ENCODE measurements at regions not wholly inside any gene's neighbourhood (a gene's known extent, or its start where the extent isn't known, plus 50 kb on each side); places are given as distances from the start of the nearest gene placed in this dataset.

DNA sequence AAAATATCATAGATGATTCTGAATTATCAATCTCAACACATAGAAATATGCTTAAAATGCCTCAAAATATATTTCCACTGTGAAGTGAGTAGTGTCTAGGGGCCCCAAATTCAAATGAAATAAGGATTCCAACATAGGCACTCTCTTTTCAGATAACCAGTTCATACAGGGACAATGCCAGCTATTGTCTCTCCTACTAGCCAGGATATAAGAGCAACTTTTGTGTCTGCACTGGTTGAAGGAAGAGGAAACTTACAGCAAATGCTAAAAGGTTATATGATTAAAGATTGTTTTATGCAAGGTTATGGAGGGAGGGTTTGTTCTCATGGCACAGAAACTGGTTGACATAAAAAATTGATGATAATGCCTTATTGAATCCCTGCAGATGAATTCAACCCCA is 579.4 kb upstream of the ALCAM start:
- no peak overlapping the region for H3K4ac ChIP-seq (ENCODE audit: low read depth, low read length)
- no peak overlapping the region for H2BK120ac ChIP-seq (ENCODE audit: low read depth, low read length, poor library complexity, severe bottlenecking)
- no peak overlapping the region for H4K8ac ChIP-seq (replicated peaks; ENCODE audit: insufficient read length, low read depth, low read length)
- H3K9ac ChIP-seq (ENCODE audit: extremely low read depth, insufficient read length, low read length): no peak overlapping the region
- no peak overlapping the region for H3K27ac Mint-ChIP-seq
- no peaks in the 10 kb centered on the region for H3K9me3 Mint-ChIP-seq
- H2BK5ac ChIP-seq (ENCODE audit: insufficient read length, low read length): no peak overlapping the region
- H3K14ac ChIP-seq (ENCODE audit: insufficient read depth, low read length): no peak overlapping the region
- H3K23me2 ChIP-seq (ENCODE audit: insufficient read length, low read depth, low read length, poor library complexity, severe bottlenecking): no peaks in the 10 kb centered on the region
- H3K9me3 ChIP-seq (ENCODE audit: control insufficient read depth, low read depth, low read length): no peaks in the 10 kb centered on the region
- no peaks in the 10 kb centered on the region for H3K79me2 ChIP-seq (ENCODE audit: insufficient read depth, low read length)
- no peak overlapping the region for H3K27ac ChIP-seq (ENCODE audit: insufficient read length, low read depth, low read length)
- TF ChIP-seq, protein P1, sequence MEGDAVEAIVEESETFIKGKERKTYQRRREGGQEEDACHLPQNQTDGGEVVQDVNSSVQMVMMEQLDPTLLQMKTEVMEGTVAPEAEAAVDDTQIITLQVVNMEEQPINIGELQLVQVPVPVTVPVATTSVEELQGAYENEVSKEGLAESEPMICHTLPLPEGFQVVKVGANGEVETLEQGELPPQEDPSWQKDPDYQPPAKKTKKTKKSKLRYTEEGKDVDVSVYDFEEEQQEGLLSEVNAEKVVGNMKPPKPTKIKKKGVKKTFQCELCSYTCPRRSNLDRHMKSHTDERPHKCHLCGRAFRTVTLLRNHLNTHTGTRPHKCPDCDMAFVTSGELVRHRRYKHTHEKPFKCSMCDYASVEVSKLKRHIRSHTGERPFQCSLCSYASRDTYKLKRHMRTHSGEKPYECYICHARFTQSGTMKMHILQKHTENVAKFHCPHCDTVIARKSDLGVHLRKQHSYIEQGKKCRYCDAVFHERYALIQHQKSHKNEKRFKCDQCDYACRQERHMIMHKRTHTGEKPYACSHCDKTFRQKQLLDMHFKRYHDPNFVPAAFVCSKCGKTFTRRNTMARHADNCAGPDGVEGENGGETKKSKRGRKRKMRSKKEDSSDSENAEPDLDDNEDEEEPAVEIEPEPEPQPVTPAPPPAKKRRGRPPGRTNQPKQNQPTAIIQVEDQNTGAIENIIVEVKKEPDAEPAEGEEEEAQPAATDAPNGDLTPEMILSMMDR (conservative IDR thresholded peaks at IDR 0.05): no peak
- no peak overlapping the region for H4K91ac ChIP-seq (ENCODE audit: insufficient read length, low read depth, low read length)
- no peak overlapping the region for H2BK12ac ChIP-seq (ENCODE audit: insufficient read length, low read depth, low read length)
- no peaks in the 10 kb centered on the region for H3K4me1 Mint-ChIP-seq
- H3K4me2 ChIP-seq (ENCODE audit: insufficient read depth, insufficient read length, low read length): no peak overlapping the region
- no peak overlapping the region for H2BK15ac ChIP-seq (ENCODE audit: low read depth, low read length)
- no peak overlapping the region for H4K5ac ChIP-seq (ENCODE audit: insufficient read length, low read depth, low read length)
- H3K36me3 Mint-ChIP-seq (ENCODE audit: insufficient read depth in 1 of 3, low read depth in 3 of 3): no peaks in the 10 kb centered on the region
- no peak for DNase-seq
- H4K20me1 ChIP-seq (ENCODE audit: control insufficient read depth, insufficient read depth, insufficient read length): no peaks in the 10 kb centered on the region
- H3K27me3 ChIP-seq (ENCODE audit: insufficient read depth, low read length): no peaks in the 10 kb centered on the region
- no peaks in the 10 kb centered on the region for H3K79me1 ChIP-seq (ENCODE audit: insufficient read depth, low read depth, low read length, poor library complexity, severe bottlenecking)
- H2AFZ ChIP-seq (ENCODE audit: low read length): no peak overlapping the region
- no peak overlapping the region for H2AK5ac ChIP-seq (ENCODE audit: insufficient read length, low read length)
- H3K18ac ChIP-seq (ENCODE audit: insufficient read length, low read depth, low read length): no peak overlapping the region
- no peak overlapping the region for H3K23ac ChIP-seq (ENCODE audit: insufficient read length, low read depth, low read length)
- H3K4me1 ChIP-seq (ENCODE audit: insufficient read depth, low read length): no peaks in the 10 kb centered on the region
- no peaks in the 10 kb centered on the region for H3K27me3 Mint-ChIP-seq (ENCODE audit: low read depth)
- H2BK20ac ChIP-seq (ENCODE audit: low read depth, low read length, poor library complexity, severe bottlenecking): no peak overlapping the region
- H3K56ac ChIP-seq (ENCODE audit: insufficient read length, low read depth, low read length): no peak overlapping the region
- H3T11ph ChIP-seq (ENCODE audit: low read length): no peak overlapping the region
- no peak overlapping the region for H3K4me3 Mint-ChIP-seq
